Naive thymus-derived CD8-positive, alpha-beta T cell (primary cell): ENCODE measurements at regions not wholly inside any gene's neighbourhood (a gene's known extent, or its start where the extent isn't known, plus 50 kb on each side); places are given as distances from the start of the nearest gene placed in this dataset.

Experiments
- ATAC-seq, 2 donors: fragments of 150-1000 bp; cut with Tn5 transposase in 1 of 2; sonication (Bioruptor Pico), chemical (Tn5 transposase) in 1 of 2; 1 replicate in 1 of 2; 2 replicates in 1 of 2; pipeline ENCODE4 v1.10.0; 2021; ENCODE audit warnings: mild to moderate bottlenecking in 2 of 2, moderate library complexity in 2 of 2
- POLR2A ChIA-PET: fragments of 350-600 bp; sonication (Branson Sonifier 250); formaldehyde crosslinking; loops from one replicate; lab custom pipeline; 2021; ENCODE audit warnings: antibody characterized with exemption; lab: Charles Lee
- DNase-seq, 10 donors: peaks; one replicate each; pipeline versions ENCODE4 v3.0.0 to v3.0.0-alpha.2; 2020 to 2022
- H3K27ac Mint-ChIP-seq, 10 donors: one replicate each; pipeline ENCODE4 v1.8.0; 2020 to 2022; ENCODE audit warnings: mild to moderate bottlenecking in 10 of 10, mixed read lengths in 10 of 10, moderate library complexity in 4 of 10, inconsistent platforms in 1 of 10
- H3K27me3 Mint-ChIP-seq, 5 donors: one replicate each; pipeline ENCODE4 v1.8.0; 2021 to 2022; ENCODE audit warnings: mixed read lengths in 5 of 5
- H3K36me3 Mint-ChIP-seq, 3 donors: one replicate each; pipeline ENCODE4 v1.8.0; 2020 to 2022; ENCODE audit warnings: mixed read lengths in 3 of 3, mild to moderate bottlenecking in 2 of 3, inconsistent platforms in 1 of 3
- H3K4me1 Mint-ChIP-seq, 4 donors: one replicate each; pipeline ENCODE4 v1.8.0; 2021 to 2022; ENCODE audit warnings: mixed read lengths in 4 of 4
- H3K4me3 Mint-ChIP-seq, 10 donors: one replicate each; pipeline ENCODE4 v1.8.0; 2020 to 2022; ENCODE audit warnings: mild to moderate bottlenecking in 10 of 10, mixed read lengths in 10 of 10, moderate library complexity in 6 of 10, inconsistent platforms in 1 of 10
- H3K9me3 Mint-ChIP-seq, 9 donors: one replicate each; pipeline ENCODE4 v1.8.0; 2020 to 2022; ENCODE audit warnings: mixed read lengths in 9 of 9, mild to moderate bottlenecking in 3 of 9, inconsistent platforms in 1 of 9, moderate library complexity in 1 of 9

- no peaks in the 10 kb centered on the region for H3K4me1 Mint-ChIP-seq
- no peaks in the 10 kb centered on the region for H3K9me3 Mint-ChIP-seq
- H3K27me3 Mint-ChIP-seq = no peaks in the 10 kb centered on the region
- H3K27ac Mint-ChIP-seq = no peak overlapping the region
- no peak for ATAC-seq
- no peaks in the 10 kb centered on the region for H3K36me3 Mint-ChIP-seq
- no peak for DNase-seq
- POLR2A ChIA-PET = no interaction called here
- no peak overlapping the region for H3K4me3 Mint-ChIP-seq
Observed at GRCh38 chr3:182389071-182389815, 404.1 kb upstream of the ATP11B start.

GRCh38 chr3:182390421-182390820 is 402.9 kb upstream of the ATP11B start:
- H3K9me3 Mint-ChIP-seq = no peaks in the 10 kb centered on the region
- no peak for DNase-seq
- no peak overlapping the region for H3K27ac Mint-ChIP-seq
- no peak for ATAC-seq
- H3K4me3 Mint-ChIP-seq = no peak overlapping the region
- H3K27me3 Mint-ChIP-seq = no peaks in the 10 kb centered on the region
- no peaks in the 10 kb centered on the region for H3K4me1 Mint-ChIP-seq
- H3K36me3 Mint-ChIP-seq = no peaks in the 10 kb centered on the region
- POLR2A ChIA-PET = no interaction called here

GRCh38 chr3:182392182-182392937 is 400.9 kb upstream of the ATP11B start:
- Mint-ChIP-seq H3K4me1 (no peaks in the 10 kb centered on the region), H3K9me3 (peaks cover 0 to 8% (median 0%) of the 10 kb centered on the region in 9 donors), H3K27me3 (no peaks in the 10 kb centered on the region), H3K27ac (no peak overlapping the region), H3K36me3 (no peaks in the 10 kb centered on the region), H3K4me3 (no peak overlapping the region)
- ATAC-seq (no peak), DNase-seq (no peak)
- POLR2A ChIA-PET = no interaction called here

GRCh38 chr3:182393151-182393550 is 400.2 kb upstream of the ATP11B start:
- Mint-ChIP-seq H3K27ac (no peak overlapping the region), H3K27me3 (no peaks in the 10 kb centered on the region), H3K36me3 (no peaks in the 10 kb centered on the region), H3K4me1 (no peaks in the 10 kb centered on the region), H3K4me3 (no peak overlapping the region), H3K9me3 (peaks cover 0 to 9% (median 0%) of the 10 kb centered on the region in 9 donors)
- ATAC-seq (no peak), DNase-seq (no peak)
- POLR2A ChIA-PET = no interaction called here

DNA sequence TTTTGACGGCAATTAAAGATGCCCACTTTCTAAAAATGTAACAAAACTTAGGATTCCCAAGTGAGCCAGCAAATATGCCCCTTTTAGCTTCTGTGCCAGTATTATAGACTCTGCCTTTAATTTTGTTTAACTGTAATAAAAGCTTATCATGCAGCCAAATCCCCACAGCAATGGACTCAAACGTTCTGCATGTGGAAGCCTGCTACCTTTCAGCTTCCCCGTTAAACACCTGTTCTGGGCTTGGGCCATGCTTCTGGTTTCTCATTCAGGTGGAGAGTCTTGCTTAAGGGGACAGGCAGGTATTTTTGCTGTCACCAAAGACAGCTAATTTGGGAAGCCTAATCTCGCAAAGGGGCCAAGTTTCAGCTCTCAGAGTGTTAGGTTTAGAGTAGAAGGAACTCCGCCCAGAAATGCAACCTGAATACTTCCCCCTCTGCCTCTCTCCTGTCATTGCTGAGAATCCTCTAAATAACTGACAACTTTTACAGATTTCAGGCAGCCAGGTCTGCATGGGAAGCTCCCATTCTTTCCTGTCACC is 399.4 kb upstream of the ATP11B start:
- H3K27me3 Mint-ChIP-seq = no peaks in the 10 kb centered on the region
- no peaks in the 10 kb centered on the region for H3K36me3 Mint-ChIP-seq
- H3K4me1 Mint-ChIP-seq = no peaks in the 10 kb centered on the region
- H3K27ac Mint-ChIP-seq = no peak overlapping the region
- H3K9me3 Mint-ChIP-seq = peaks cover 0 to 9% (median 0%) of the 10 kb centered on the region in 9 donors
- no peak for DNase-seq
- ATAC-seq = no peak
- POLR2A ChIA-PET = no interaction called here
- no peak overlapping the region for H3K4me3 Mint-ChIP-seq

DNA sequence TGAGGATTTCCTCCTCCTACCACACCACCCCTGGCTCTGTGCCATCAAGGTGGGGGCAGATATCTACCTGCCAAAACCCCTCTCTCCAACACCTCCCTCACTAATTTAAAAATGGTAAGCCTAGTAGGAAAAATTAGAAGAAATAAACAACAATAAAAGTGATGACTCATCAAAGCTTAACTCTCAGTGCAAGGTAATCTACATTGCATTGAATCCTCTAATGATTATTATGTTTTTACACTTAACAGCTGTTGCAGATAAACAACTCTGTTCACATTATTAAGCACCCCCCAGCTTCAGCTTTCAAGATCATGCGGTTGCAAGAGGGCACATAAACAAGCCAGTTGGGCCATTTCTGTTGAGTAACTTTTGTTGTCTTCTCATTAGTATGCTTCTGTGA is 396.1 kb upstream of the ATP11B start:
- H3K4me3 Mint-ChIP-seq = no peak overlapping the region
- peaks cover 0 to 16% (median 1%) of the 10 kb centered on the region in 9 donors for H3K9me3 Mint-ChIP-seq
- DNase-seq = no peak
- H3K27ac Mint-ChIP-seq = no peak overlapping the region
- no peaks in the 10 kb centered on the region for H3K36me3 Mint-ChIP-seq
- peaks cover 0 to 5% (median 2%) of the 10 kb centered on the region in 5 donors for H3K27me3 Mint-ChIP-seq
- ATAC-seq = no peak
- POLR2A ChIA-PET = no interaction called here
- H3K4me1 Mint-ChIP-seq = no peaks in the 10 kb centered on the region

GRCh38 chr3:182399978-182400737 is 393.1 kb upstream of the ATP11B start:
- Mint-ChIP-seq H3K9me3 (peaks cover 0 to 20% (median 2%) of the 10 kb centered on the region in 9 donors), H3K4me1 (no peaks in the 10 kb centered on the region), H3K27me3 (peaks cover 0 to 5% (median 2%) of the 10 kb centered on the region in 5 donors), H3K27ac (peak overlapping the region in 1 of 10 donors; percentile 64), H3K4me3 (no peak overlapping the region), H3K36me3 (no peaks in the 10 kb centered on the region)
- POLR2A ChIA-PET = no interaction called here
- ATAC-seq (no peak), DNase-seq (no peak)

- Mint-ChIP-seq H3K27ac (peak overlapping the region in 1 of 10 donors; percentile 64), H3K4me1 (no peaks in the 10 kb centered on the region), H3K4me3 (no peak overlapping the region), H3K9me3 (peaks cover 0 to 20% (median 2%) of the 10 kb centered on the region in 9 donors), H3K36me3 (no peaks in the 10 kb centered on the region), H3K27me3 (peaks cover 0 to 5% (median 2%) of the 10 kb centered on the region in 5 donors)
- POLR2A ChIA-PET = no interaction called here
- ATAC-seq = no peak
- DNase-seq = no peak
Observed at GRCh38 chr3:182400838-182401237, 392.5 kb upstream of the ATP11B start.

- POLR2A ChIA-PET = no interaction called here
Observed at GRCh38 chr3:182404031-182404430, 389.3 kb upstream of the ATP11B start.

DNA sequence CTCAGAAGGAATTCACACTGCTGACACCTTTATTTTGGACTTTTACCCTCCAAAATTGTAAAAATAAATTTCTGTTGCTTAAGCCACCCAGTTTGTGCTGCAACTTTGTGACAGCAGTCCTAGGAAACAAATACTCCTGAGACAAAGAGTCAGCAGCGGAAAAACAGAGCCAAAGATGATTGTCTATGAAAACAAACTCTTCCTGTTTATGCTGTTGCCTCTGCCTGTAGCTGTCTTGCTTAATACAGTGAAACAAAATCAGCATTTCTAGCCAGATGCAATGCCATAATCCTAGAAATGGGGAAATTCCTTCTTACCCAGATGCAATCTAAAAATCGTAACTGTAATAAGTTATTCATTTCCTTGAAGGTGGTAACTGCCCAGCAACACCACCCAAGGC is 387.5 kb upstream of the ATP11B start:
- no peaks in the 10 kb centered on the region for H3K36me3 Mint-ChIP-seq
- ATAC-seq = no peak
- POLR2A ChIA-PET = no interaction called here
- H3K27ac Mint-ChIP-seq = no peak overlapping the region
- H3K27me3 Mint-ChIP-seq = peaks cover 0 to 7% (median 0%) of the 10 kb centered on the region in 5 donors
- no peaks in the 10 kb centered on the region for H3K4me1 Mint-ChIP-seq
- H3K9me3 Mint-ChIP-seq = peaks cover 0 to 11% (median 0%) of the 10 kb centered on the region in 9 donors
- no peak overlapping the region for H3K4me3 Mint-ChIP-seq
- no peak for DNase-seq

More at GRCh38 chr3:182404031-182404430, 389.3 kb upstream of the ATP11B start:
- H3K4me3 Mint-ChIP-seq = no peak overlapping the region
- H3K9me3 Mint-ChIP-seq = peaks cover 0 to 14% (median 0%) of the 10 kb centered on the region in 9 donors
- no peak overlapping the region for H3K27ac Mint-ChIP-seq
- H3K27me3 Mint-ChIP-seq = peaks cover 0 to 11% (median 2%) of the 10 kb centered on the region in 5 donors
- ATAC-seq (no peak), DNase-seq (no peak)
- H3K4me1 Mint-ChIP-seq = no peaks in the 10 kb centered on the region
- H3K36me3 Mint-ChIP-seq = no peaks in the 10 kb centered on the region

GRCh38 chr3:182406786-182407185 is 386.5 kb upstream of the ATP11B start:
- DNase-seq = no peak
- Mint-ChIP-seq H3K4me3 (no peak overlapping the region), H3K4me1 (no peaks in the 10 kb centered on the region), H3K9me3 (peaks cover 0 to 11% (median 0%) of the 10 kb centered on the region in 9 donors), H3K27me3 (peaks cover 0 to 7% (median 0%) of the 10 kb centered on the region in 5 donors), H3K27ac (no peak overlapping the region), H3K36me3 (no peaks in the 10 kb centered on the region)
- POLR2A ChIA-PET = no interaction called here
- no peak for ATAC-seq

- POLR2A ChIA-PET = no interaction called here
- Mint-ChIP-seq H3K4me3 (no peak overlapping the region), H3K27ac (no peak overlapping the region), H3K9me3 (peaks cover 0 to 4% (median 0%) of the 10 kb centered on the region in 9 donors), H3K36me3 (no peaks in the 10 kb centered on the region), H3K27me3 (peaks cover 0 to 11% (median 0%) of the 10 kb centered on the region in 5 donors), H3K4me1 (no peaks in the 10 kb centered on the region)
- no peak for ATAC-seq
- DNase-seq = no peak
Observed at GRCh38 chr3:182410051-182410450, 383.3 kb upstream of the ATP11B start.
